ENCODE measurements at regions not wholly inside any gene's neighbourhood (a gene's known extent, or its start where the extent isn't known, plus 50 kb on each side); places are given as distances from the start of the nearest gene placed in this dataset.

DNA sequence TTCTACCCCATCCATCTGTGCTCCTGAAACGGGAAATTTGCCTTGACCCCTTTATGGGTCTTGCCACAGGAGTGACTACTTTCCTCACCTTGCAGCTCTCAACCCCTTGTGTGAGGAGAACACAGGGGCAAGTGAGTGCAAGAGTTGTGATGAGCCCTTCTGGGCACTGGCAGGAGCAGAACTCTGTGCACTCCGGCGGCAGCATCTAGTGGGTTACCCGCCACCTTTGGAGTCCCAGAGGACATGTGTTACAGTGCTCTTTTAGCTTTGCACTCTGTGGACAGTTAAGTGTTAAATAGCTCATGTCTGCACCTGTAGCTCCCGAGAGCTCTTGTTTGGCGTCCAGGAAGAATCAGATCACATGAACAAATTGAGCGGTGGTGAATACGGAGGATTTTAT, 940.2 kb downstream of the GRIK2 start:
- Mint-ChIP-seq H3K4me3 (no peak overlapping the region), H3K9me3 (peaks cover 5% of the 10 kb centered on the region), H3K36me3 (no peaks in the 10 kb centered on the region), H3K4me1 (no peaks in the 10 kb centered on the region), H3K27me3 (ENCODE audit: low read depth) (no peaks in the 10 kb centered on the region), H3K27ac (no peak overlapping the region)
- TF ChIP-seq, protein P1, sequence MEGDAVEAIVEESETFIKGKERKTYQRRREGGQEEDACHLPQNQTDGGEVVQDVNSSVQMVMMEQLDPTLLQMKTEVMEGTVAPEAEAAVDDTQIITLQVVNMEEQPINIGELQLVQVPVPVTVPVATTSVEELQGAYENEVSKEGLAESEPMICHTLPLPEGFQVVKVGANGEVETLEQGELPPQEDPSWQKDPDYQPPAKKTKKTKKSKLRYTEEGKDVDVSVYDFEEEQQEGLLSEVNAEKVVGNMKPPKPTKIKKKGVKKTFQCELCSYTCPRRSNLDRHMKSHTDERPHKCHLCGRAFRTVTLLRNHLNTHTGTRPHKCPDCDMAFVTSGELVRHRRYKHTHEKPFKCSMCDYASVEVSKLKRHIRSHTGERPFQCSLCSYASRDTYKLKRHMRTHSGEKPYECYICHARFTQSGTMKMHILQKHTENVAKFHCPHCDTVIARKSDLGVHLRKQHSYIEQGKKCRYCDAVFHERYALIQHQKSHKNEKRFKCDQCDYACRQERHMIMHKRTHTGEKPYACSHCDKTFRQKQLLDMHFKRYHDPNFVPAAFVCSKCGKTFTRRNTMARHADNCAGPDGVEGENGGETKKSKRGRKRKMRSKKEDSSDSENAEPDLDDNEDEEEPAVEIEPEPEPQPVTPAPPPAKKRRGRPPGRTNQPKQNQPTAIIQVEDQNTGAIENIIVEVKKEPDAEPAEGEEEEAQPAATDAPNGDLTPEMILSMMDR (IDR thresholded peaks at IDR 0.05; ENCODE audit: unreplicated experiment): no peak
- no peak for DNase-seq (ENCODE audit: low spot score in 2 of 2, unreplicated experiment in 2 of 2)

- H3K27me3 Mint-ChIP-seq (ENCODE audit: low read depth): no peaks in the 10 kb centered on the region
- H3K4me3 Mint-ChIP-seq: no peak overlapping the region
- TF ChIP-seq, protein P1 (IDR thresholded peaks at IDR 0.05; ENCODE audit: unreplicated experiment): no peak
- H3K4me1 Mint-ChIP-seq: no peaks in the 10 kb centered on the region
- no peaks in the 10 kb centered on the region for H3K9me3 Mint-ChIP-seq
- no peak for DNase-seq (ENCODE audit: low spot score in 2 of 2, unreplicated experiment in 2 of 2)
- no peaks in the 10 kb centered on the region for H3K36me3 Mint-ChIP-seq
- H3K27ac Mint-ChIP-seq: no peak overlapping the region
Observed at GRCh38 chr6:102327697-102328225, 934.3 kb downstream of the GRIK2 start.

- Mint-ChIP-seq H3K4me1 (no peaks in the 10 kb centered on the region), H3K27me3 (ENCODE audit: low read depth) (no peaks in the 10 kb centered on the region), H3K27ac (no peak overlapping the region), H3K36me3 (no peaks in the 10 kb centered on the region), H3K4me3 (no peak overlapping the region), H3K9me3 (peaks cover 7% of the 10 kb centered on the region)
- TF ChIP-seq, protein P1 (IDR thresholded peaks at IDR 0.05; ENCODE audit: unreplicated experiment): no peak
- no peak for DNase-seq (ENCODE audit: low spot score in 2 of 2, unreplicated experiment in 2 of 2)
Observed at GRCh38 chr6:102313699-102314098, 920.2 kb downstream of the GRIK2 start.

DNA sequence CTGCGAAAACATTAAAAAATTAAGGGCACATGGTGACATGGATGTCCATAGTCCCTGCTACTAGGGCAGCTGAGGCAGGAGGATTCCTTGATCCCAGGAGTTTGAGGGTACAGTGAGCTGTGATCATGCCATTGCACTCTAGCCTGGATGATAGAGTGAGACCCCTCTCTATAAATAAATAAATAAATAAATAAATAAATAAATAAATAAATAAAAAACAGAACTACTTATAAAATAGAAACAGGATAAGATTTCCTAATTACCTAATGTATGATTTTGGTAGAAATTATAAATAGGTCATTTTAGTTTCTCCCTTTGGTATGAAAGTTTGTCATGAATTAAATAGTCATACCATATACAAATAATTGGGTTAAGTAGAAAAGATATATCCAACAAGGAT, 916.2 kb downstream of the GRIK2 start:
- Mint-ChIP-seq H3K27ac (no peak overlapping the region), H3K9me3 (peaks cover 24% of the 10 kb centered on the region), H3K36me3 (no peaks in the 10 kb centered on the region), H3K4me3 (no peak overlapping the region), H3K27me3 (ENCODE audit: low read depth) (no peaks in the 10 kb centered on the region), H3K4me1 (no peaks in the 10 kb centered on the region)
- no peak for DNase-seq (ENCODE audit: low spot score in 2 of 2, unreplicated experiment in 2 of 2)
- TF ChIP-seq, protein P1 (IDR thresholded peaks at IDR 0.05; ENCODE audit: unreplicated experiment): no peak

DNA sequence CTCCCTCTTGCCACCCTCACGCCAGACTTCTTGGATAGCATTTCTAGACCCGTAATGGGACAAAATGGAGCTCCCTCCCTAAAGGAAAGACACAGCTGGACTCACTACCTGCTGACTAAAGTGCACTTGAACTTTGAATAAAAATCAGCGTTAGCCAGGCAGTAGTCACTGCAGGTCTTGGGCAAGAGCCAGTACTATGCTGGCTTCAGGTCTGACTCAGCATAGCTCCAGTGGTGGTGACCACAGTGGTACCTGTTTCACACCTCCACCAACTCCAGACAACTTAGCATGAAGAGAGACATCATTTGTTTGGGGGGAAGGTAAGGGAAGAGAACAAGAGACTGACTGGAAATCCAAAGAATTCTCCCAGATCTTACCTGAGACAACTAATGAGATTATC, 906.8 kb downstream of the GRIK2 start:
- Mint-ChIP-seq H3K9me3 (peaks cover 6% of the 10 kb centered on the region), H3K4me1 (no peaks in the 10 kb centered on the region), H3K4me3 (no peak overlapping the region), H3K27me3 (ENCODE audit: low read depth) (no peaks in the 10 kb centered on the region), H3K36me3 (no peaks in the 10 kb centered on the region), H3K27ac (no peak overlapping the region)
- no peak for DNase-seq (ENCODE audit: low spot score in 2 of 2, unreplicated experiment in 2 of 2)
- TF ChIP-seq, protein P1 (IDR thresholded peaks at IDR 0.05; ENCODE audit: unreplicated experiment): no peak

- no peaks in the 10 kb centered on the region for H3K36me3 Mint-ChIP-seq
- no peaks in the 10 kb centered on the region for H3K4me1 Mint-ChIP-seq
- no peak for DNase-seq (ENCODE audit: low spot score in 2 of 2, unreplicated experiment in 2 of 2)
- TF ChIP-seq, protein P1 (IDR thresholded peaks at IDR 0.05; ENCODE audit: unreplicated experiment): no peak
- no peaks in the 10 kb centered on the region for H3K27me3 Mint-ChIP-seq (ENCODE audit: low read depth)
- H3K9me3 Mint-ChIP-seq: no peaks in the 10 kb centered on the region
- no peak overlapping the region for H3K27ac Mint-ChIP-seq
- no peak overlapping the region for H3K4me3 Mint-ChIP-seq
Observed at GRCh38 chr6:102298051-102298450, 904.5 kb downstream of the GRIK2 start.
